ENCODE measurements at regions not wholly inside any gene's neighbourhood (a gene's known extent, or its start where the extent isn't known, plus 50 kb on each side); places are given as distances from the start of the nearest gene placed in this dataset.

DNA sequence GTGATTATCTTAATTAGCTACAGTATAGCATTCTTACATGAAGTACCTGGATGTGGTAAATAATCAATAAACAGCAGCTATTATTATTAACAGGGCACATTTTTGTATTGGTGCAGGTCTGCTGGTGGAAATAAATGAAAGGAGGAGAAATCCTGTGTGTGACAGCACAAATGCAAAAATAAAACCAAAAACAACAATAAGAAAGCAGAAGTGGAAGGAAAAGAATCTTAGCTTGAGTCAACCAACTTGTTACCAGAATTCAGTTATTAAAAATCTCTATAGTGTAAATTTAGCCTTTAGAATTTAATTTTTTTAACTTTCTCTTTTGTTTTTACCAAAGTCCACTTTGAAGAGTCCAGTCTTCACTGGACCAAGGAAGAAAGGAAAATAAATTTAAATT, 63.1 kb upstream of the LSM6 start:
- Histone ChIP-seq H4K20me1 (replicated peaks in 1 of 2; ENCODE audit: control insufficient read depth in 1 of 2, insufficient read depth in 2 of 2, low read length in 2 of 2) (no peaks in the 10 kb centered on the region), H3K4me3 (ENCODE audit: extremely low read depth in 1 of 4, insufficient read depth in 2 of 4, low read depth in 3 of 4, low read length in 4 of 4) (no peak overlapping the region), H3K4me1 (replicated peaks in 1 of 4; ENCODE audit: control insufficient read depth in 3 of 4, insufficient read depth in 4 of 4, low read length in 3 of 4) (no peaks in the 10 kb centered on the region), H2AK5ac (ENCODE audit: low read depth, low read length) (no peak overlapping the region), H3K9ac (replicated peaks in 1 of 4; ENCODE audit: extremely low read depth in 1 of 4, low read depth in 3 of 4, low read length in 3 of 4) (no peak overlapping the region), H3K79me1 (ENCODE audit: low read depth, low read length) (no peaks in the 10 kb centered on the region), H3K4ac (replicated peaks; ENCODE audit: insufficient read length, low read depth, low read length) (no peak overlapping the region), H3K23ac (ENCODE audit: insufficient read length) (no peak overlapping the region), H3K18ac (ENCODE audit: extremely low read depth, low read length) (no peak overlapping the region), H4K5ac (ENCODE audit: insufficient read length, low read depth, low read length) (no peak overlapping the region), H2BK15ac (ENCODE audit: low read length) (no peak overlapping the region), H2BK5ac (ENCODE audit: low read depth, low read length) (no peak overlapping the region), H3K4me2 (ENCODE audit: insufficient read depth in 1 of 2, low read depth in 2 of 2, low read length in 2 of 2) (no peak overlapping the region), H3K27ac (ENCODE audit: low read depth, low read length) (no peak overlapping the region), H3K79me2 (ENCODE audit: control insufficient read depth in 1 of 2, insufficient read depth in 2 of 2, low read length in 2 of 2) (no peaks in the 10 kb centered on the region), H3K14ac (ENCODE audit: insufficient read length) (no peak overlapping the region), H4K8ac (ENCODE audit: extremely low read depth, insufficient read depth, low read length) (no peak overlapping the region), H2BK12ac (ENCODE audit: low read depth, low read length) (no peak overlapping the region), H3K56ac (replicated peaks; ENCODE audit: insufficient read length, low read depth, low read length) (no peak overlapping the region), H3K36me3 (ENCODE audit: control insufficient read depth in 2 of 4, insufficient read depth in 4 of 4, low read length in 3 of 4) (no peaks in the 10 kb centered on the region), H4K91ac (replicated peaks; ENCODE audit: insufficient read length, low read length) (no peak overlapping the region), H3K9me3 (ENCODE audit: insufficient read depth in 2 of 2, low read depth in 1 of 2, low read length in 1 of 2) (no peaks in the 10 kb centered on the region), H3K27me3 (replicated peaks in 1 of 4; ENCODE audit: control insufficient read depth in 3 of 4, extremely low read depth in 1 of 4, insufficient read depth in 3 of 4, low read length in 3 of 4) (no peaks in the 10 kb centered on the region), H2BK120ac (replicated peaks; ENCODE audit: low read depth, low read length) (no peak overlapping the region), H2AFZ (ENCODE audit: low read length) (no peak overlapping the region), H2BK20ac (ENCODE audit: low read length) (no peak overlapping the region), H3K23me2 (ENCODE audit: low read depth, low read length) (no peaks in the 10 kb centered on the region)
- no peak for FAIRE-seq
- CTCF ChIA-PET (ENCODE audit: partially characterized antibody) = interaction anchor here (0.7 to 9.1 kb wide), 5 partner anchors 10 to 18 kb away, joined by 3 to 68 read pairs (median 3); no protein-coding TSS in a partner anchor
- TF ChIP-seq CHD2 (IDR thresholded peaks at IDR 0.05; ENCODE audit: low read length) (no peak), CBX8 (IDR thresholded peaks at IDR 0.05; ENCODE audit: borderline replicate concordance, low read depth, low read length) (no peak), POLR2A (IDR thresholded peaks at IDR 0.05; ENCODE audit: control extremely low read depth in 1 of 2, low read depth in 2 of 2, low read length in 2 of 2) (no peak), JUN (IDR thresholded peaks at IDR 0.05; ENCODE audit: low read depth, low read length) (no peak), RAD21 (IDR thresholded peaks at IDR 0.05 in 1 of 2, conservative IDR thresholded peaks at IDR 0.05 in 1 of 2; ENCODE audit: low read depth in 2 of 2, low read length in 2 of 2) (no peak), SIX5 (IDR thresholded peaks at IDR 0.05; ENCODE audit: low read depth, low read length) (no peak), CREB1 (IDR thresholded peaks at IDR 0.05) (no peak)
- TF ChIP-seq, protein P1, sequence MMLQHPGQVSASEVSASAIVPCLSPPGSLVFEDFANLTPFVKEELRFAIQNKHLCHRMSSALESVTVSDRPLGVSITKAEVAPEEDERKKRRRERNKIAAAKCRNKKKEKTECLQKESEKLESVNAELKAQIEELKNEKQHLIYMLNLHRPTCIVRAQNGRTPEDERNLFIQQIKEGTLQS (IDR thresholded peaks at IDR 0.05; ENCODE audit: insufficient read depth, low read depth, low read length) = no peak
- DNase-seq (ENCODE audit: low read depth in 1 of 2, low spot score in 2 of 2) = no peak
- POLR2A ChIA-PET (ENCODE audit: partially characterized antibody) = no interaction called here

Data from H1 (cell line).